Mesenchymal stem cell (in vitro differentiated cells and primary cell): ENCODE measurements at regions not wholly inside any gene's neighbourhood (a gene's known extent, or its start where the extent isn't known, plus 50 kb on each side); places are given as distances from the start of the nearest gene placed in this dataset.

ENCODE experiments used
- DNase-seq: peaks from one replicate; pipeline ENCODE4 v3.0.0-alpha.2; 2013
- H2AFZ ChIP-seq: one replicate; pipeline ENCODE4 v1.6.1; 2013; ENCODE audit warnings: low read depth, mild to moderate bottlenecking, control low read depth, inconsistent platforms, low read length, moderate library complexity
- H2AK5ac ChIP-seq: 2 replicates; pipeline ENCODE4 v1.6.1; 2013; ENCODE audit warnings: low read length, moderate library complexity, mild to moderate bottlenecking, inconsistent platforms; ENCODE audit not compliant: severe bottlenecking
- H2BK120ac ChIP-seq: one replicate; pipeline ENCODE4 v1.6.1; 2013; ENCODE audit warnings: low read depth, mild to moderate bottlenecking, inconsistent platforms, low read length, moderate library complexity
- H2BK12ac ChIP-seq, 2 experiments: one replicate each; pipeline ENCODE4 v1.6.1; 2013; ENCODE audit warnings: inconsistent platforms in 2 of 2, low read length in 2 of 2, mild to moderate bottlenecking in 2 of 2, moderate library complexity in 2 of 2, control low read depth in 1 of 2
- H2BK15ac ChIP-seq: one replicate; pipeline ENCODE4 v1.6.1; 2013; ENCODE audit warnings: mild to moderate bottlenecking, low read depth, inconsistent platforms; ENCODE audit not compliant: poor library complexity, severe bottlenecking
- H2BK5ac ChIP-seq: 2 replicates; pipeline ENCODE4 v1.6.1; 2013; ENCODE audit warnings: low read depth, mild to moderate bottlenecking, low read length, control low read depth, inconsistent platforms; ENCODE audit not compliant: poor library complexity, severe bottlenecking
- H3K14ac ChIP-seq, 2 experiments: one replicate each; pipeline ENCODE4 v1.6.1; 2013; ENCODE audit warnings: inconsistent platforms in 2 of 2, low read length in 2 of 2, control low read depth in 1 of 2, mild to moderate bottlenecking in 1 of 2, moderate library complexity in 1 of 2
- H3K18ac ChIP-seq, 2 experiments: one replicate each; pipeline ENCODE4 v1.6.1; 2013; ENCODE audit warnings: inconsistent platforms in 2 of 2, low read length in 2 of 2, control low read depth in 1 of 2, low read depth in 1 of 2, mild to moderate bottlenecking in 1 of 2
- H3K23ac ChIP-seq, 2 experiments: one replicate each; pipeline ENCODE4 v1.6.1; 2013; ENCODE audit warnings: inconsistent platforms in 2 of 2, low read length in 2 of 2, mild to moderate bottlenecking in 2 of 2, moderate library complexity in 2 of 2, control low read depth in 1 of 2
- H3K27ac ChIP-seq: 2 replicates; pipeline ENCODE4 v1.5.1; 2013; ENCODE audit warnings: mild to moderate bottlenecking, moderate library complexity, low read length, control low read depth, inconsistent platforms; ENCODE audit not compliant: poor library complexity, severe bottlenecking
- H3K27me3 ChIP-seq, 2 experiments: 2 replicates each; pipeline versions ENCODE4 v1.6.1 to v1.7.0; 2013; ENCODE audit warnings: low read length in 2 of 2, mild to moderate bottlenecking in 2 of 2, moderate library complexity in 2 of 2, control low read depth in 1 of 2, inconsistent platforms in 1 of 2; ENCODE audit not compliant: control insufficient read depth in 1 of 2, insufficient read depth in 1 of 2
- H3K36me3 ChIP-seq, 2 experiments: 2 replicates each; pipeline versions ENCODE4 v1.6.1 to v1.7.0; 2013; ENCODE audit warnings: low read length in 2 of 2, control low read depth in 1 of 2, inconsistent platforms in 1 of 2, low read depth in 1 of 2, mild to moderate bottlenecking in 1 of 2; ENCODE audit not compliant: insufficient read depth in 2 of 2, control insufficient read depth in 1 of 2
- H3K4ac ChIP-seq, 2 experiments: one replicate each; pipeline ENCODE4 v1.6.1; 2013; ENCODE audit warnings: inconsistent platforms in 2 of 2, low read length in 2 of 2, mild to moderate bottlenecking in 2 of 2, moderate library complexity in 2 of 2, control low read depth in 1 of 2, low read depth in 1 of 2
- H3K4me1 ChIP-seq: 2 replicates; pipeline ENCODE4 v1.6.1; 2013; ENCODE audit warnings: low read depth, low read length, control low read depth; ENCODE audit not compliant: control insufficient read depth, insufficient read depth
- H3K4me2 ChIP-seq: 2 replicates; pipeline ENCODE4 v1.6.1; 2013; ENCODE audit warnings: low read length, mild to moderate bottlenecking, inconsistent platforms; ENCODE audit not compliant: poor library complexity, severe bottlenecking
- H3K4me3 ChIP-seq, 2 experiments: 2 replicates each; pipeline versions ENCODE4 v1.5.1 to v1.7.0; 2013; ENCODE audit warnings: low read length in 2 of 2, mild to moderate bottlenecking in 2 of 2, control low read depth in 1 of 2, low read depth in 1 of 2; ENCODE audit not compliant: insufficient read depth in 1 of 2
- H3K79me1 ChIP-seq: replicated peaks from 2 replicates; pipeline ENCODE4 v1.6.1; 2013; ENCODE audit warnings: mild to moderate bottlenecking, control low read depth, low read length, inconsistent platforms; ENCODE audit not compliant: poor library complexity, severe bottlenecking
- H3K9ac ChIP-seq: 2 replicates; pipeline ENCODE4 v1.7.0; 2013; ENCODE audit warnings: mild to moderate bottlenecking, low read length, moderate library complexity
- H3K9me3 ChIP-seq: 2 replicates; pipeline ENCODE4 v1.7.0; 2013; ENCODE audit warnings: mild to moderate bottlenecking, low read length; ENCODE audit not compliant: control insufficient read depth
- H4K8ac ChIP-seq: one replicate; pipeline ENCODE4 v1.6.1; 2013; ENCODE audit warnings: inconsistent platforms, mild to moderate bottlenecking, low read length, moderate library complexity
- H4K91ac ChIP-seq: one replicate; pipeline ENCODE4 v1.6.1; 2013; ENCODE audit warnings: mild to moderate bottlenecking, low read length, inconsistent platforms
- WGBS: methylation state at CpG from one replicate; pipeline ENCODE4 v1.1.7; 2013; ENCODE audit warnings: mixed read lengths; 5-methylcytosine and 5-hydroxymethylcytosine counted together

DNA sequence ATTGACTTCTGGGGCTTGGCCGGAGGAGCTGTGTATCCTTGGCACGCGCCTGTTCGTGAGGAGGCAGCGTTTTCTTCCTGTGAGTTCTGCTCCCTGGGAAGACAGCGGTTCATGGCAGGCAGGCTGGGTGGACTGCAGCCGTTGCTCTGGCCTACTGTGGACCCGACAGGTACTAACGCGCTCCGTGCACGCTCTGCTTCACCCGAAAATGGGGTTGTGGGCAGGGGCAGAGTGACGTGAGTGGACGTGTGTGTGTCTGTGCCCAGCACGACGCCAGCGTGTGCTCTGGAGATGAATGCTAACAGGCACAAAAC, 179.1 kb downstream of the KIF26A start:
- Histone ChIP-seq H3K4me1 (no peaks in the 10 kb centered on the region), H2AFZ (no peak overlapping the region), H4K91ac (no peak overlapping the region), H3K4me3 (no peak overlapping the region), H4K8ac (no peak overlapping the region), H3K18ac (no peak overlapping the region), H3K23ac (no peak overlapping the region), H2AK5ac (no peak overlapping the region), H3K79me1 (no peaks in the 10 kb centered on the region), H3K9me3 (no peaks in the 10 kb centered on the region), H2BK15ac (no peak overlapping the region), H2BK120ac (no peak overlapping the region), H3K4me2 (no peak overlapping the region), H3K27me3 (peaks cover 0 to 3% of the 10 kb centered on the region in 2 experiments), H3K36me3 (no peaks in the 10 kb centered on the region), H3K4ac (no peak overlapping the region), H2BK5ac (no peak overlapping the region), H2BK12ac (no peak overlapping the region), H3K9ac (no peak overlapping the region), H3K14ac (no peak overlapping the region), H3K27ac (no peak overlapping the region)
- no peak for DNase-seq
- 88% methylated on average over 15 of the region's 18 CpGs for WGBS

- H3K27me3 ChIP-seq, result peaks cover 0 to 3% of the 10 kb centered on the region in 2 experiments
- no peak overlapping the region for H3K4me3 ChIP-seq
- no peaks in the 10 kb centered on the region for H3K36me3 ChIP-seq
- no peak overlapping the region for H2BK15ac ChIP-seq
- no peak overlapping the region for H3K18ac ChIP-seq
- DNase-seq, result no peak
- no peak overlapping the region for H4K8ac ChIP-seq
- no peak overlapping the region for H2BK5ac ChIP-seq
- no peaks in the 10 kb centered on the region for H3K4me1 ChIP-seq
- H3K4me2 ChIP-seq, result no peak overlapping the region
- H2AFZ ChIP-seq, result no peak overlapping the region
- H3K9ac ChIP-seq, result no peak overlapping the region
- no peak overlapping the region for H2BK12ac ChIP-seq
- no peak overlapping the region for H2BK120ac ChIP-seq
- no peaks in the 10 kb centered on the region for H3K9me3 ChIP-seq
- no peak overlapping the region for H3K23ac ChIP-seq
- no peak overlapping the region for H4K91ac ChIP-seq
- no peak overlapping the region for H2AK5ac ChIP-seq
- H3K14ac ChIP-seq, result no peak overlapping the region
- WGBS, result 85% methylated on average over 17 of the region's 18 CpGs
- H3K4ac ChIP-seq, result no peak overlapping the region
- H3K27ac ChIP-seq, result no peak overlapping the region
- no peaks in the 10 kb centered on the region for H3K79me1 ChIP-seq
Measured at GRCh38 chr14:104317975-104318557, 179.7 kb downstream of the KIF26A start.

DNA sequence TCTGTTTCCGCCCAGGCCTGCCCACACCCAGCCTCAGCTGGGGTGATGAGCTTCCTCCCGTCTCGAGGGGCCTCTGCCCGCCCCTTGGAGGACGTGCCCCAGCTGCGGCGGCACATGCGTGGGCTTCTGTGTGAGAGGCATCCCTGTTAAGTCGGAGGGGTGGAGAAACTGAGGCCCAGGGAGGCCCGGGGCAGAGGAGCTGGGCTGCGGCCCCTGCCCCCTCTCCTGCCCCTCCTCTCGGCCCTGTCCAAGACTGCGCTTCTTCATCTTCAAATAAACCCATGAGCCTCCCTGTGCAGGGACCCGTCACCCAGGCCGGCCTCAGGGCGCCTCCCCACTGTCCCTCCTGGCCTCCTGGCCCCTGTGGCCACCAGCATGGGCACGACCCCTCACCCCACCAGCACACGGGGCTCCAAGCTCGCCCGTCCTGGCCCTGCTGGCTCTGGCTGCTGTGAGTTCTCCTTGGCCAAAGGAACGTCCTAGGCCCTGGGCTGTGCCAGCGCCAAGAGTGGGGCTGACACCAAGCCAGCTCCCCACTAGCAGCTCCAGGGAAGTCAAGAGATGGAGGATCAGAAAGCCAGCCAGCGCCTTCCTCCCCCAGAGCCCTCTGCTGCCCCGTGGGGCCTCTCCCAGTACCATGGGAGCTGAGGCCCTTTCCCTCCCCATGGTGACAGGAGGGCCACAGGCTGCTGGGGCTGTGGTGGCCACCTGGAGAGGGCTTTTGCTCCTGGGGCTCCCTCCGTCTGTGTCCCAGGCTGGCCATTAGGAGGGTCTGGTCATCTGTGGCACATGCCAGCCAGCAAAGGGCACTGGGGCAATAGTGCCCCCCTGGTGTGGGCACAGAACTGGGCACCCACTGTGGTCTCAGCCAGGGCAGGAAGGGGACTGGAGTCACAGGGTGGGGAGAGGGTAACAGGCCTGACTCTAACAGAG, 180.4 kb downstream of the KIF26A start:
- Histone ChIP-seq H2BK120ac (no peak overlapping the region), H3K23ac (no peak overlapping the region), H4K8ac (no peak overlapping the region), H3K27me3 (peaks cover 0 to 3% of the 10 kb centered on the region in 2 experiments), H3K4me2 (no peak overlapping the region), H3K36me3 (no peaks in the 10 kb centered on the region), H3K4me3 (no peak overlapping the region), H3K9me3 (no peaks in the 10 kb centered on the region), H2AFZ (no peak overlapping the region), H2BK15ac (no peak overlapping the region), H3K9ac (no peak overlapping the region), H2AK5ac (no peak overlapping the region), H3K79me1 (no peaks in the 10 kb centered on the region), H3K14ac (no peak overlapping the region), H4K91ac (no peak overlapping the region), H2BK12ac (no peak overlapping the region), H2BK5ac (no peak overlapping the region), H3K4ac (no peak overlapping the region), H3K18ac (no peak overlapping the region), H3K27ac (no peak overlapping the region), H3K4me1 (no peaks in the 10 kb centered on the region)
- 87% methylated on average over 25 of the region's 25 CpGs for WGBS
- DNase-seq, result no peak

GRCh38 chr14:104319491-104320241, 181.3 kb downstream of the KIF26A start:
- Histone ChIP-seq H4K91ac (no peak overlapping the region), H3K14ac (no peak overlapping the region), H2AFZ (no peak overlapping the region), H3K36me3 (no peaks in the 10 kb centered on the region), H3K79me1 (no peaks in the 10 kb centered on the region), H2AK5ac (no peak overlapping the region), H3K23ac (no peak overlapping the region), H4K8ac (no peak overlapping the region), H2BK12ac (no peak overlapping the region), H2BK15ac (no peak overlapping the region), H3K18ac (no peak overlapping the region), H3K9me3 (no peaks in the 10 kb centered on the region), H3K4ac (no peak overlapping the region), H3K4me2 (no peak overlapping the region), H3K27ac (no peak overlapping the region), H2BK5ac (no peak overlapping the region), H2BK120ac (no peak overlapping the region), H3K27me3 (peaks cover 0 to 3% of the 10 kb centered on the region in 2 experiments), H3K4me1 (no peaks in the 10 kb centered on the region), H3K9ac (no peak overlapping the region), H3K4me3 (no peak overlapping the region)
- DNase-seq, result no peak
- WGBS, result 87% methylated on average over 23 of the region's 23 CpGs
